ENCODE measurements at regions not wholly inside any gene's neighbourhood (a gene's known extent, or its start where the extent isn't known, plus 50 kb on each side); places are given as distances from the start of the nearest gene placed in this dataset.
"Not testable (repeated sequence)": the region's sequence is repeated elsewhere in the genome, so short reads cannot be mapped to it uniquely, and the experiment has no call there.

GRCh38 chr5:122669709-122670108 lies 105.2 kb upstream of the SNX2 start:
- not testable (repeated sequence) for DNase-seq (ENCODE audit: low spot score)

DNA sequence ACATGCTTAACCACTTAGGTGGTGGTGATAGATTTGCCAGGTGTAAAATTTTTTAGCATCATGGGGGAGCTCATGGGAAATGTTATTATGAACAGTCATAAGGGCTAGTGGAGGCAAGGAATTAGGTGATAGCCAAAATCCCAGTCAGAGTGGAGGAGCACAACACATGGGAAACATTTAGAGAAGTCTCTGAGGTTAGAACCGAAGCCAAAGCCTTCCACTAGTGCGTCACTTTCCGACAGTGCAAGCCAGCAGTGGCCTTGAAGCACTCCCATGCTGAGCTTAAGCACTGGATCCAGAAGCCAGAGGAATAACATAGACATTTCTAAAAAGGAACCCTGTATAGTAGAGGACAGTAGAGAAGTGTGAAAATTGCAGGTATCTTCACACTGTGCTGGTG lies 101.5 kb upstream of the SNX2 start:
- no peak for DNase-seq (ENCODE audit: low spot score)

DNA sequence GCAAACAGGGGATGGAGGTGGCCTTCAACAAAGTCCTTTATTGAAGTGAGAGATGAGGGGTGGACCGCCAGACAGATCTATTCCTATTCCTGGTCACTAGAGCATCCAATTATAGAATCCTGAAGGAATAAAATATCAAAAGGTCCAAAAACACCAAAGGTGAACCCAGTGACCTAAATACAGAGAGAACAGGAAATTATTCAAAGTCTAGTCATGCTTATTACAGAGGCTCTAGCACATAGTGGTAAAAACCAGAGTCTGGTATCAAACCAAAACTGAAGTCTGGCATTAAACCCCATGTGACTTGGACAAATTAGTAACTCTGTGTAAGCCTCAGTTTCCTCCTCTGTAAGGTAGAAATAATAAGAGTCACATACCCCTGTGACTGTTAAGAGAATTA lies 100.5 kb upstream of the SNX2 start:
- DNase-seq (ENCODE audit: low spot score) = no peak

DNA sequence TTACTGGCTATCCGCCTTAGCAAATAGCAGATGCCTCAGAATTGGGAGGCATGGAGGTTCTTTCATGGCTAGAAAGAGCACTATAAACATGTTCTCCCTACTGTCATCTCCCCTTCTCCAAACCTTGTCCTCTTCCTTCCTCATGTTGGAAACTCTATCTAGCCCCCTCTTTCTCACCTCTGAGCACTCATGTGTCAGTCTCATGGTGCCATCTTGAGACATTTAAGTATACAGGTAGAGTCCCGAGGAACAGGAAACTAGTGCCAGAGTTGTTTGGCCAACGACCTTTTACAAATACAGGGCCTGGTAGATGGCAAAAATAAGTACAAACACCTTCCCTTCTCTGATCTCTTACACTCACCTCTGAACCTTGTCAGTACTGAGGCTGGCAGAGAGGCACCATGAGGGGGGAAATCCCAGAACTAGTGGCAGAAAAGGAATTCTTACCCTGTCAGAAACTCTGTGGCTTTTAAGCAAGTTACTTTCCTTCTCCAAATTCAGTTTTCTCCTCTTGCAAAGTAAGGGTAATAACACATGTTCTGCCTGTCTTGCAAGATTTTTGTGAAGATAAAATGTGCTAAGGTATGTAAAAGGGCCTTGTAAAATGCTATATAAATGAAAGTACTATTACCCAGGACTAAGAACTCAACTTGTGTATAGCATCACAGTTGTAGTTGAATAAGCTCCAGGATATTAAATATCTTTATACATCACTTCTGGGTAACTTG lies 94.1 kb upstream of the SNX2 start:
- DNase-seq (ENCODE audit: low spot score) = no peak

- DNase-seq (ENCODE audit: low spot score) = no peak
Observed at GRCh38 chr5:122683631-122684030, 91.2 kb upstream of the SNX2 start.

GRCh38 chr5:122690266-122690665 lies 84.6 kb upstream of the SNX2 start:
- no peak for DNase-seq (ENCODE audit: low spot score)

DNA sequence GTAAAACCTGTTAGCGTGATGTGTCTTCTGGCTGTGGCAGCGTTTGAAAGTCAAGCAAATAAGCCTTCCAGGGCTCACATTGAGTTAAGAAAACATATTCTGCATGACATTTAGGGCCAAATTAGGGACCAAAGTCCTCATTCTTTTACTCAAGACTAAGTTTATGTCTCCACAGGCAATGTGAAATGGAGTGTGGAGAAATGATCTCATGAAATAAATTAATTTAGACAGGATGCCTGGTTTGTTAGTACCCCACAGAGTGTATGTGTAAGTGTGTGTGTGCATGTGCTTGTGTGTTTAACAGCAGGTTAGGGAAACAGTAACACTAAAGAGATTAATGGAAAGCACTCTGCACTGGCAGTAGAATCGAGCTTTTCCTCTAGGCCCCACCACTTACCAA lies 82.9 kb upstream of the SNX2 start:
- no peak for DNase-seq (ENCODE audit: low spot score)

DNA sequence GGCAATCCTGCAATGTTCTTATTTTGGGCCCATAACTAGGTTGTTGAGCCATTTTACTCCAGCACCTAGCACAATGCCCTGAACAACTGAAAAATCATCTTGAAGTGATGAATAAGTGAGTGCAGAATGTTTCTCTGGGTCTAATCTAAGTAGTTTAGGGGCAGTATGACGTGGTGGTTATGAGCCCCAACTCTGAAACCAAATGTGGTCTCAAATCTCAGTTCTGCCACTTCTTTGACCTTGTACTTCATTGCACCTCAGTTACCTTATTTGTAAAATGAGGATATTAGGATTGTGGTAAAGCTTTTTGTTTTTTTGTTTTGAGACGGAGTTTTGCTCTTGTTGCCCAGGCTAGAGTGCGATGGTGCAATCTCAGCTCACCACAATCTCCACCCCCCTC lies 80.9 kb upstream of the SNX2 start:
- no peak for DNase-seq (ENCODE audit: low spot score)

DNA sequence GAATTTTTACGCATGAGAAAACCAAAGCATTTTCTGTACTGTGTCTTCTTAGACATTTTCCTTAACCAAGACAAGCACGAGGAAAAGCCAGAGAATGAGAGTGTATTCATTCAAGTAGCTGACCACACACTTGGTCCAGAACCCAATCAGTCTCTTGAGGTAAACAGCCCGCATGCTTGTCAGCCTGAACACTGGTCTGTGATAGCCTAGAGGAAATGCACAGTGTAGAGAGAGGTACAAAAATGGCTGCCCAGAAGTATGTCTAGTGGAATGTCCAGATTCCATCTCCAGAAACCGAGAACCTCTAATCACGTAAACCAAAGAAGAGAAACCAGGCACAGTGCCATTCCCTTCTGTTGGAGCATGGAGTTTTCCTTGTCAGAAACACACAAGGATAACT lies 80.0 kb upstream of the SNX2 start:
- DNase-seq (ENCODE audit: low spot score) = no peak

DNA sequence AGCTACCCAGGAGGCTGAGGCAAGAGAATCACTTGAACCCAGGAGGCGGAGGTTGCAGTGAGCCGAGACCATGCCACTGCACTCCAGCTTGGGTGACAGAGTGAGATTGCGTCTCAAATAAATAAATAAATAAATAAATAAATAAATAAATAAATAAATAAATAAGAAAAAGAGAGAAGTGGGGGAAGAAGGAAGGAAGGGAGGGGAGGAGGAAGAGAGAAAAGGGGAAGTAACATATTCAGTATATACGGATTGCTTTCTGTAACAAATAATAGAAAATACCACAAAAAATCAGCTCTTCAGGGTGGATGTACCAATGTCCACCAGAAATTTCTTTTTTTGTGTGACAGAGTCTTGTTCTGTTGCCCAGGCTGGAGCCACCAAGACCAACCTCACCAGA lies 78.1 kb upstream of the SNX2 start:
- not testable (repeated sequence) for DNase-seq (ENCODE audit: low spot score)

GRCh38 chr5:122697191-122697590 lies 77.7 kb upstream of the SNX2 start:
- no peak for DNase-seq (ENCODE audit: low spot score)

DNA sequence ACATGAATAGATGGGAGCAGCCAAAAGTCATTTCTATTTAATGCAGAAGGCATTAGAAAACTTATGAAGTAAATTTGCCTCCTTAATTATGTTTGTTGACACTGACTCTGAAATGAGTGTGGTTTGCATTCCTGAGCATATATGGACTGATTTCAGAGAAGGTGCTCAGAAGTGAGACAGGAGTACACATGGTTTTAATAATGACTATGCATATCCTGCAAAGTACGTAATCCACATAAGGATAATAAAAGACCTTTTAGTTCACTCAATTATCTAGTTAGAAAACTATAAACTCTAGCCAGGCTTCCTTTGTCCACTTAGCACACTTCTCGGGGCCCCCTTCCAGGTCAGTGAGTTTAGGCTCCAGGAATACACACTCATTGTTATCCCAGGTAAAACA lies 75.7 kb upstream of the SNX2 start:
- no peak for DNase-seq (ENCODE audit: low spot score)

DNA sequence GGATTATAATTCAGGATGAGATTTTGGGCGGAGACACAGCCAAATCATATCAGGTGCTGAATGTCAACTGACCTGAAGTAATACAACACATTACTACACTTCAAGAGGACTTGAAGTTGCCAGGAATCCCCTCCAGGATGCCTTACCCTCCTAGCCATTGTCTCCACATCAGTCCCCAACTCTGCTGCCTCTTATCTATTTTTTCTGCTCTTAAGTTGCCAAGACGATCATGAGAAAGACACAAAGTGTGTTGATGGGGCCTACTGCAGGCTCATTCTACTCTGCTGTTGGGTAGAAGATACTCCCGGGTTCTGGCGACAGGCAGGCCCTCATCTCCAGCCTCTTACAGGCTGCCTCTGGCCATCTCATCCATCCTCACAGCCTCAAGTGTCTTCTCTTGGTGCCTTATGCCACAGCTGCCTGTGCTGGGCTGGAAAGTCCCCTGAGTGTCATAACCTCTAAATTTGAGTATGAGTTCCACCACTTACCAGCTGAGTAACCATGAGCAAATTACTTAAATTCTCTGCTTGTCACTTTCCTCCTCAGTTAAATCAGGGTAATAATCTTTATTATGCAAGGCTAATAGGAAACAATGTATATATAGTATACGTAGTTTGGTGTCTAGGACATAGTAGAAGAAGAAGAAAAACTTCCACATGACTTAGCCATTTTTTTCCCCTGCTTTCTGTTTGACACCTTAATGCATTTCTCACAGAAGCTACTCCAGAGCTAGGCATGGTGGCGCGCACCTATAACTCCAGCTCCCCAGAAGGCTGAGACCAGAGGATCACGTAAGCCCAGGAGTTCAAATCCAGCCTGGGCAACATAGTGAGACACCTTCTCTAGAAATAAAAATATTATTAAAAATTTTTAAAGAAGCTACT lies 73.0 kb upstream of the SNX2 start:
- no peak for DNase-seq (ENCODE audit: low spot score)

- DNase-seq (ENCODE audit: low spot score) = no peak
Observed at GRCh38 chr5:122702524-122702875, 72.4 kb upstream of the SNX2 start.

DNA sequence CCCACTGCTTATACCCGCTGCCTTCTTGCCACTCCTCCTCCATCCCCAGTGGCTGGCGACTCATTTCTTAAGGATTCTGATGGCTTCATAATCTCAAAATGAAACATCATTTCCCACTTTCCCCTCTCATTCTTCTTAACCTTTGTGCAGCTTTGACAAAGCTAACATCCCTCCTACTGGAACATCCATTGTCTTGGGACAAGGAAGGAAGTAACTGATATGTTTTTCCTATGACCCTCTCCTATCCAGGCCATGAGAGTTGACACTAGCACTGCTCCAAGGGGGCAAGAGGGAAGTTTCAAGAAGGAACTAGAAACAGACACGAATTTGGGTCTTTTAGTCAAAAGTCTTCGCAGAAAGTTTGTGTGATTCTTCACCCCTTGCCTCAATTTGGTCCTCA lies 71.7 kb upstream of the SNX2 start:
- no peak for DNase-seq (ENCODE audit: low spot score)

- DNase-seq (ENCODE audit: low spot score) = peak; percentile 45
Observed at GRCh38 chr5:122704247-122705036, 70.4 kb upstream of the SNX2 start.

DNA sequence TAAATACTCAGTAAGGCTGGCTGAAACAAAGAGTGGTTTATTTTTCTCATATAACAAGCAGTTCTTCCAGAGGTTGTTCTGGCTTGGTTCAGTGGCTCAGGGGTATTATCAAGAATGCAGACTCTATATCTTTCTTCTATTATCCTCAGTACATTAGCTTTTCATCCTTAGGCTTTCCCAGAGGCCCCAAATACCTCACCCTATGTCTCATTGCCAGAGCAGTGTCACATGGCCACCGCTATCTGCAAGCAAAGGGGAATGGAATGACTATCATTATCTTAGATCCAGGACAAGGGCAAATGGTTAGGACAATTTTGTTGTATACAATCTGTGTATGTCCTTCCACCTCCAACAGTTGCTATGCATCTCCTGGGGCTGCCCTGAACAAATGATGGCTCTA lies 69.0 kb upstream of the SNX2 start:
- no peak for DNase-seq (ENCODE audit: low spot score)

GRCh38 chr5:122707796-122708195 lies 67.1 kb upstream of the SNX2 start:
- no peak for DNase-seq (ENCODE audit: low spot score)

- DNase-seq (ENCODE audit: low spot score) = no peak
Observed at GRCh38 chr5:122713041-122713440, 61.8 kb upstream of the SNX2 start.

GRCh38 chr5:122715095-122715494 lies 59.8 kb upstream of the SNX2 start:
- DNase-seq (ENCODE audit: low spot score) = no peak

- no peak for DNase-seq (ENCODE audit: low spot score)
Observed at GRCh38 chr5:122718611-122719010, 56.3 kb upstream of the SNX2 start.

GRCh38 chr5:122719991-122720746 lies 54.7 kb upstream of the SNX2 start:
- DNase-seq (ENCODE audit: low spot score) = no peak

Measured in Ammon's horn (tissue), 1 donor.